ENCODE measurements at regions not wholly inside any gene's neighbourhood (a gene's known extent, or its start where the extent isn't known, plus 50 kb on each side); places are given as distances from the start of the nearest gene placed in this dataset.

DNA sequence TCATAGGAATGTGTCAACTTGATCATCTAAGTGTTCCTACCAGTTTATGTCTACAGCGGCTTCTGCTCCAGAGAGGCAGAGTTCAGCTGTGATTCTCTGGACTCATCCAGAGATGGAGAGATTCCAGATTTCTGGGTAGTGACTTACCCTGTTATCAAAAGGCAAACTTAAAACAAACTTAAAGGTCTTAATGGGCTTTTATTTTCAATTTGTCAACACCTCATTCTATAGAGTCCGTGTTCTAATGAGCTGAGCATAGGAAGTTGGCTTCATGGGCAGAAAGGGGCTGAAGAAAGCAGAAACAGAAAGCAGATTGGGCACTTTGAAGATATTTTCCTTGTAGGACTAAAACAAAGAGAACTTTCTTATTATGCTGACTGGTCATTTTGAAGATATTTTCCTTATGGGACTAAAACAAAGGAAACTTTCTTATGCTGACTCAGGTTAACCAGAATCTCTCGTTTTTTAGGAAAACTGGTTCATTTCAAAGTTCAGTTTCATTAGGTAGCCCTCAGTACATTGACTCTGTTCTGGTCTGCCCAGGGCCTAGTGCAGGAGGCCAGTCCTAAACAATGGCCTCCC, 185.1 kb downstream of the CDH26 start:
- Histone ChIP-seq H3K4me3 (no peak overlapping the region), H3K9me3 (no peaks in the 10 kb centered on the region), H3K4me1 (ENCODE audit: low read depth) (no peaks in the 10 kb centered on the region), H3K36me3 (ENCODE audit: low read depth) (no peaks in the 10 kb centered on the region)
- DNase-seq = no peak
- TF ChIP-seq, protein P1, sequence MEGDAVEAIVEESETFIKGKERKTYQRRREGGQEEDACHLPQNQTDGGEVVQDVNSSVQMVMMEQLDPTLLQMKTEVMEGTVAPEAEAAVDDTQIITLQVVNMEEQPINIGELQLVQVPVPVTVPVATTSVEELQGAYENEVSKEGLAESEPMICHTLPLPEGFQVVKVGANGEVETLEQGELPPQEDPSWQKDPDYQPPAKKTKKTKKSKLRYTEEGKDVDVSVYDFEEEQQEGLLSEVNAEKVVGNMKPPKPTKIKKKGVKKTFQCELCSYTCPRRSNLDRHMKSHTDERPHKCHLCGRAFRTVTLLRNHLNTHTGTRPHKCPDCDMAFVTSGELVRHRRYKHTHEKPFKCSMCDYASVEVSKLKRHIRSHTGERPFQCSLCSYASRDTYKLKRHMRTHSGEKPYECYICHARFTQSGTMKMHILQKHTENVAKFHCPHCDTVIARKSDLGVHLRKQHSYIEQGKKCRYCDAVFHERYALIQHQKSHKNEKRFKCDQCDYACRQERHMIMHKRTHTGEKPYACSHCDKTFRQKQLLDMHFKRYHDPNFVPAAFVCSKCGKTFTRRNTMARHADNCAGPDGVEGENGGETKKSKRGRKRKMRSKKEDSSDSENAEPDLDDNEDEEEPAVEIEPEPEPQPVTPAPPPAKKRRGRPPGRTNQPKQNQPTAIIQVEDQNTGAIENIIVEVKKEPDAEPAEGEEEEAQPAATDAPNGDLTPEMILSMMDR (IDR thresholded peaks at IDR 0.05) = no peak
- intact Hi-C loops (cut with DNase I, micrococcal nuclease) = no loop called here
- ATAC-seq = no peak

DNA sequence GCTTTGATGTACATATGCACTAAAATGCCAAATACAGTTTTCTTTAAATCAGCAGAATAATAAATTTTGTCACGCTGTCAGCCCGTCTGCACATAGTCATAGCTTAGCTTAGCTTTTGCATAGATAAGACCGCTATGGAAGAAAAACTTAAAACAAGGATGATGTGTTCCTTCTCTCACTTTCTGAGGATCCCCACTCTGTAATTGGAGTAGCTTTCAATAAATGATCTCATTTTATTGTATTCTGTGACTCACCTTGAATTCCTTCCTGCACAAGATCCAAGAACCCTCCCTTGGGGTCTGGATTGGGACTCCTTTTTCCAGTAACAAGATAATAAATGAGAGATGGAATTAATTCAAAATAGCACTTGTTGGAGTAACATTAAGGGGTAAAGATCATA, 186.2 kb downstream of the CDH26 start:
- no peaks in the 10 kb centered on the region for H3K36me3 ChIP-seq (ENCODE audit: low read depth)
- TF ChIP-seq, protein P1 (IDR thresholded peaks at IDR 0.05) = no peak
- H3K9me3 ChIP-seq = no peaks in the 10 kb centered on the region
- no peak overlapping the region for H3K4me3 ChIP-seq
- ATAC-seq (no peak), DNase-seq (no peak)
- intact Hi-C loops (cut with DNase I, micrococcal nuclease) = no loop called here
- no peaks in the 10 kb centered on the region for H3K4me1 ChIP-seq (ENCODE audit: low read depth)

DNA sequence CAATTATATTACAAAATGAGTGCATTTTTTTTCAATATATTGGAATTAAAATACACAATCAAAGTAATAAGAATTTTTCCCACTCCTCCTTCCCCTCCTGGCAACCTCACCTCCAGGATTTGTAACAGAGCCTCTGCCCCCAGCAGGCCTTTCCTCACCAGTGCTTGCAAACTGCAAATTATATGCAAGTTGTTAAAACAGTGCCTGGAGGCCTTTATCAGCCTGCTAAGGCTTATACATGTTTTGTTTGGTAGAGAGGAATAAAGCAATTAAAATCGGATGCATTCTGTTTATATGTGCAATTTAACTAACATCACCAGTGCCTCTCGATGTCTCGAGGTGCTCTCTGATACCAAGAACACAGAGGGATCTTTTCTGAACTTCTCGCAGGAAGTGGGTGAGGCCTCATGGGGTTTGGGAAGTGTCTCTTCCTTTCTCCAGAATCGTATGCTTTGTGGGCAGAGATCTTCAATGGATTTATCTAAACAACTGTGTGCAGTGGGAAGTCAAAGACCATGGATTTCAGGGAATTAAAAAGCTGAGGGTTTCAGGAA, 186.8 kb downstream of the CDH26 start:
- no peaks in the 10 kb centered on the region for H3K4me1 ChIP-seq (ENCODE audit: low read depth)
- TF ChIP-seq, protein P1 (IDR thresholded peaks at IDR 0.05) = no peak
- H3K9me3 ChIP-seq = no peaks in the 10 kb centered on the region
- ATAC-seq = no peak
- no peaks in the 10 kb centered on the region for H3K36me3 ChIP-seq (ENCODE audit: low read depth)
- intact Hi-C loops (cut with DNase I, micrococcal nuclease) = no loop called here
- DNase-seq = no peak
- H3K4me3 ChIP-seq = no peak overlapping the region

DNA sequence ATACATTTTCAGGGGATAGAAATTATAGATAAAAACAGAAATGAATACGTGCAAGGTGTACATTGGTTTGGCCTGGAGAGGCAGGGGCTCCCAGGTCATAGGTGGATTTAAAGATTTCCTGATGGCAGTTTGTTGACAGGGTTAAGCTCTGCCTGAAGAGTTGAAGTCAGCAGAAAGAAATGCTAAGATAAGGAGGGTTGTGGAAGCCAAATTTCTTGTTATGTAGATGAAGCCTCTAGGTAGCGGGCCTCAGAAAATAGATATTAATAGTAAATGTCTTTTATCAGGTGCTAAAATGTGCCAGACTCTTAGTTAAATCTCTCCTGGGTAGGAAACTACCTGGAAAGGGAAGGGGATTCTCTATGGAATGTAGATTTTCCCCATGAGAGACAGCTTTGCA, 188.8 kb downstream of the CDH26 start:
- H3K36me3 ChIP-seq (ENCODE audit: low read depth) = no peaks in the 10 kb centered on the region
- ATAC-seq (no peak), DNase-seq (no peak)
- TF ChIP-seq, protein P1 (IDR thresholded peaks at IDR 0.05) = no peak
- H3K9me3 ChIP-seq = no peaks in the 10 kb centered on the region
- H3K4me3 ChIP-seq = no peak overlapping the region
- intact Hi-C loops (cut with DNase I, micrococcal nuclease) = no loop called here
- H3K4me1 ChIP-seq (ENCODE audit: low read depth) = no peaks in the 10 kb centered on the region

DNA sequence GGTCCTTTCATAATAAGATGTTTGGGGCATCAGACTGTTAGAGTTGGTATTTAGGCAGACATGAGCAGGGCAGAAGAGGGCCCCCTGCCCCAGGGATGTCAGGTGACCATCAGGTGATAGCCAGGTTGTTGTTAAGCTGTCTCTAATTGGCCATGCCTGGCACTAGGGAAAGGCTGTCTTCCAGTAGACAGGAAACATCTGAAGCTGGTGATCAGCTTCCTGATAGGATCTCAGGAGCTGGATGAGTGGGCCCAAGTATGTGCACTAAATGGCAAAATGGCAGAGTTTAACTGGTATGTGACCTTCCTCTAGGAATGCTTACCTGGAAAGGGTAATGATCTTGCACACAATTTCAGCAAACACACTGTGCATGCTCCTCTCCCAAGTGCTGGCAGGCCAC, 190.7 kb downstream of the CDH26 start:
- intact Hi-C loops (cut with DNase I, micrococcal nuclease) = no loop called here
- H3K4me3 ChIP-seq = no peak overlapping the region
- no peaks in the 10 kb centered on the region for H3K4me1 ChIP-seq (ENCODE audit: low read depth)
- DNase-seq (no peak), ATAC-seq (no peak)
- TF ChIP-seq, protein P1 (IDR thresholded peaks at IDR 0.05) = no peak
- no peaks in the 10 kb centered on the region for H3K9me3 ChIP-seq
- no peaks in the 10 kb centered on the region for H3K36me3 ChIP-seq (ENCODE audit: low read depth)

DNA sequence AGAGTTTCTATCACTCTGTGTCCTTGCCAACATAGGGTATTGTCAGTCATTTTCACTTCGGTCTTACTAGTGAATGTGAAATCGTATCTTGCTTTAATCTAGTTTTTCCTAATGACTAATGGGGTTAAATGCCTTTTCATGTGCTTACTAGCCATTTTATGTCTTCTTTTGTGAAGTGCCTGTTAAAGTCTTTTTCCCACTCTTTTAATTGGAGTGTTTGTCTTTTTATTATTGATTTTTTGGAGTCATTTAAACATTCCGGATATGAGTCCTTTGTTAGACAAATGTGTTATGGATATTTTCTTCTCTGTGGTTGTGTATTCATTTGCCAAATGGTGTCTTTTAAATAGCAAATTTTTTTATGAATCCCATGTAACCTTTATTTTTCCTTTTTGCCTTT, 194.6 kb downstream of the CDH26 start:
- TF ChIP-seq, protein P1 (IDR thresholded peaks at IDR 0.05) = no peak
- H3K9me3 ChIP-seq = no peaks in the 10 kb centered on the region
- ATAC-seq = no peak
- no peaks in the 10 kb centered on the region for H3K36me3 ChIP-seq (ENCODE audit: low read depth)
- no peak overlapping the region for H3K4me3 ChIP-seq
- no peaks in the 10 kb centered on the region for H3K4me1 ChIP-seq (ENCODE audit: low read depth)
- DNase-seq = no peak
- intact Hi-C loops (cut with DNase I, micrococcal nuclease) = no loop called here
